Adrenal gland (tissue), 9 donors: ENCODE measurements at regions not wholly inside any gene's neighbourhood (a gene's known extent, or its start where the extent isn't known, plus 50 kb on each side); places are given as distances from the start of the nearest gene placed in this dataset.

Source experiments
- DNase-seq, 7 donors: peaks; one replicate each; pipeline ENCODE4 v3.0.0-alpha.2; 2019 to 2020
- H3K27ac ChIP-seq, 5 donors: fragments of 200-600 bp; sonication (generic) in 4 of 5; 1 replicate in 3 of 5; 2 replicates in 2 of 5; pipeline versions ENCODE4 v1.5.1 to v1.8.0; 2016 to 2020; ENCODE audit warnings: mild to moderate bottlenecking in 1 of 5
- H3K27me3 ChIP-seq: fragments of 200-600 bp; 2 replicates; pipeline ENCODE4 v1.8.0; 2021
- H3K36me3 ChIP-seq, 2 donors: fragments of 200-600 bp; replicated peaks in 1 of 2; 1 replicate in 1 of 2; 2 replicates in 1 of 2; pipeline versions ENCODE4 v1.5.1 to v1.8.0; 2018 to 2022
- H3K4me1 ChIP-seq, 2 donors: fragments of 200-600 bp; replicated peaks in 1 of 2; 1 replicate in 1 of 2; 2 replicates in 1 of 2; pipeline versions ENCODE4 v1.5.1 to v1.8.0; 2018 to 2021
- H3K4me3 ChIP-seq, 4 donors: fragments of 200-600 bp; sonication (generic) in 3 of 4; one replicate each; pipeline ENCODE4 v1.5.1; 2016 to 2018
- H3K9me3 ChIP-seq, 3 donors: fragments of 200-600 bp; sonication (generic) in 1 of 3; replicated peaks in 1 of 3; 1 replicate in 2 of 3; 2 replicates in 1 of 3; pipeline versions ENCODE4 v1.5.1 to v1.8.0; 2016 to 2021
- CTCF ChIP-seq, 6 experiments: fragments of 450-650 bp in 4 of 6; fragments of 200-600 bp in 2 of 6; sonication (generic) in 1 of 6; IDR thresholded peaks; 1 replicate in 5 of 6; 2 replicates in 1 of 6; pipeline versions ENCODE4 v1.5.1 to v1.8.0; 2016 to 2021; ENCODE audit warnings: antibody characterized with exemption in 6 of 6, mild to moderate bottlenecking in 2 of 6, moderate library complexity in 1 of 6
- POLR2A ChIP-seq, 2 donors: fragments of 450-650 bp; IDR thresholded peaks; one replicate each; pipeline ENCODE4 v1.6.1; 2017; ENCODE audit warnings: antibody characterized with exemption in 2 of 2, mild to moderate bottlenecking in 2 of 2, moderate library complexity in 1 of 2
- WGBS, 4 donors: extraction: QIAGEN DNeasy Blood & Tissue Kit in 2 of 4; methylation state at CpG; one replicate each; pipeline versions ENCODE4 v1.1.5 to v1.1.7; 2013 to 2017; 5-methylcytosine and 5-hydroxymethylcytosine counted together
- intact Hi-C, 2 donors: fragments of 100-400 bp; cut with DNase I; formaldehyde crosslinking; loops; one replicate each; pipeline versions ENCODE4 v1.14.1 to v1.15.0; 2022 to 2023
- donor health status: healthy with polysubstance abuse.
- donor health status: Bipolar disorder and iron deficiency.
- donor health status: DM: yes; HTN: yes; CAD: no.
- donor health status: DM: no; HTN: no; CAD: no.
- donor health status: DM: no; HTN: no; CAD: no.

GRCh38 chr14:29321646-29322045 lies 555.1 kb downstream of the FOXG1 start:
- intact Hi-C loops: no loop called here
- Histone ChIP-seq H3K9me3 (no peaks in the 10 kb centered on the region), H3K27ac (no peak overlapping the region), H3K4me3 (no peak overlapping the region), H3K4me1 (no peaks in the 10 kb centered on the region), H3K27me3 (no peaks in the 10 kb centered on the region), H3K36me3 (no peaks in the 10 kb centered on the region)
- TF ChIP-seq CTCF (IDR thresholded peaks at IDR 0.05) (no peak), POLR2A (IDR thresholded peaks at IDR 0.05) (no peak)
- no peak for DNase-seq

GRCh38 chr14:29339494-29340172 lies 573.0 kb downstream of the FOXG1 start:
- WGBS, 4 donors: 79 to 84% (median 80%) methylated on average over 3 of the region's 3 CpGs
- no peak for DNase-seq
- no peaks in the 10 kb centered on the region for H3K36me3 ChIP-seq
- H3K27ac ChIP-seq: no peak overlapping the region
- no peaks in the 10 kb centered on the region for H3K4me1 ChIP-seq
- H3K4me3 ChIP-seq: no peak overlapping the region
- TF ChIP-seq CTCF (IDR thresholded peaks at IDR 0.05) (no peak), POLR2A (IDR thresholded peaks at IDR 0.05) (no peak)
- no peaks in the 10 kb centered on the region for H3K9me3 ChIP-seq
- H3K27me3 ChIP-seq: no peaks in the 10 kb centered on the region
- intact Hi-C loops: no loop called here

GRCh38 chr14:29348504-29348903 lies 579.1 kb downstream of the PRKD1 start:
- TF ChIP-seq CTCF (IDR thresholded peaks at IDR 0.05) (no peak), POLR2A (IDR thresholded peaks at IDR 0.05) (no peak)
- H3K27ac ChIP-seq: no peak overlapping the region
- no peak overlapping the region for H3K4me3 ChIP-seq
- H3K27me3 ChIP-seq: no peaks in the 10 kb centered on the region
- DNase-seq: no peak
- no peaks in the 10 kb centered on the region for H3K9me3 ChIP-seq
- 61 to 79% (median 71%) methylated on average over 1 of the region's 1 CpG for WGBS, 4 donors
- H3K36me3 ChIP-seq: no peaks in the 10 kb centered on the region
- H3K4me1 ChIP-seq: no peaks in the 10 kb centered on the region
- intact Hi-C loops: no loop called here

GRCh38 chr14:29350496-29350895 lies 577.2 kb downstream of the PRKD1 start:
- no peaks in the 10 kb centered on the region for H3K27me3 ChIP-seq
- no peak overlapping the region for H3K27ac ChIP-seq
- no peaks in the 10 kb centered on the region for H3K4me1 ChIP-seq
- no peak overlapping the region for H3K4me3 ChIP-seq
- TF ChIP-seq POLR2A (IDR thresholded peaks at IDR 0.05) (no peak), CTCF (IDR thresholded peaks at IDR 0.05) (no peak)
- DNase-seq: no peak
- WGBS, 4 donors: 58 to 69% (median 66%) methylated on average over 3 of the region's 3 CpGs
- H3K36me3 ChIP-seq: no peaks in the 10 kb centered on the region
- H3K9me3 ChIP-seq: no peaks in the 10 kb centered on the region
- intact Hi-C loops: no loop called here
